H9 (cell line): ENCODE measurements at regions not wholly inside any gene's neighbourhood (a gene's known extent, or its start where the extent isn't known, plus 50 kb on each side); places are given as distances from the start of the nearest gene placed in this dataset.

Source experiments
- DNase-seq: peaks from one replicate; pipeline ENCODE4 v3.0.0-alpha.2; 2017
- H2AFZ ChIP-seq: one replicate; pipeline ENCODE4 v1.6.1; 2013; ENCODE audit warnings: mild to moderate bottlenecking, low read length, control low read depth, moderate library complexity
- H2AK5ac ChIP-seq: 2 replicates; pipeline ENCODE4 v1.6.1; 2013; ENCODE audit warnings: low read length, control low read depth, mixed read lengths; ENCODE audit not compliant: insufficient read length
- H2BK120ac ChIP-seq: one replicate; pipeline ENCODE4 v1.6.1; 2013; ENCODE audit warnings: low read depth, mild to moderate bottlenecking, low read length, control low read depth, inconsistent platforms; ENCODE audit not compliant: poor library complexity, severe bottlenecking
- H2BK12ac ChIP-seq: 2 replicates; pipeline ENCODE4 v1.6.1; 2013; ENCODE audit warnings: low read length, control low read depth, mixed read lengths, low read depth; ENCODE audit not compliant: insufficient read length
- H2BK15ac ChIP-seq: 2 replicates; pipeline ENCODE4 v1.6.1; 2013; ENCODE audit warnings: low read depth, low read length, control low read depth
- H2BK20ac ChIP-seq: one replicate; pipeline ENCODE4 v1.6.1; 2013; ENCODE audit warnings: low read depth, mild to moderate bottlenecking, low read length, control low read depth, inconsistent platforms; ENCODE audit not compliant: poor library complexity, severe bottlenecking
- H2BK5ac ChIP-seq: 2 replicates; pipeline ENCODE4 v1.6.1; 2013; ENCODE audit warnings: low read length, control low read depth, mixed read lengths; ENCODE audit not compliant: insufficient read length
- H3K14ac ChIP-seq: 2 replicates; pipeline ENCODE4 v1.6.1; 2013; ENCODE audit warnings: low read length, control low read depth; ENCODE audit not compliant: insufficient read depth
- H3K18ac ChIP-seq: 2 replicates; pipeline ENCODE4 v1.6.1; 2013; ENCODE audit warnings: low read depth, mild to moderate bottlenecking, mixed read lengths, low read length, control low read depth; ENCODE audit not compliant: insufficient read length
- H3K23ac ChIP-seq: 2 replicates; pipeline ENCODE4 v1.6.1; 2013; ENCODE audit warnings: low read length, control low read depth, mixed read lengths, low read depth; ENCODE audit not compliant: insufficient read length
- H3K23me2 ChIP-seq: 2 replicates; pipeline ENCODE4 v1.6.1; 2013; ENCODE audit warnings: low read depth, mild to moderate bottlenecking, mixed read lengths, low read length, control low read depth; ENCODE audit not compliant: insufficient read length, poor library complexity, severe bottlenecking
- H3K27ac ChIP-seq: 2 replicates; pipeline ENCODE4 v1.5.1; 2013; ENCODE audit warnings: low read length, control low read depth, mixed read lengths, low read depth; ENCODE audit not compliant: insufficient read length
- H3K27me3 ChIP-seq: 2 replicates; pipeline ENCODE4 v1.6.1; 2013; ENCODE audit warnings: low read length, control low read depth, inconsistent platforms; ENCODE audit not compliant: insufficient read depth
- H3K4ac ChIP-seq: 2 replicates; pipeline ENCODE4 v1.6.1; 2013; ENCODE audit warnings: low read depth, mild to moderate bottlenecking, control low read depth, inconsistent platforms, low read length, moderate library complexity
- H3K4me1 ChIP-seq: 2 replicates; pipeline ENCODE4 v1.6.1; 2013; ENCODE audit warnings: low read length, control low read depth, inconsistent platforms; ENCODE audit not compliant: insufficient read depth
- H3K4me2 ChIP-seq: 2 replicates; pipeline ENCODE4 v1.6.1; 2013; ENCODE audit warnings: low read length, control low read depth, mixed read lengths; ENCODE audit not compliant: insufficient read length, insufficient read depth
- H3K56ac ChIP-seq: 2 replicates; pipeline ENCODE4 v1.6.1; 2013; ENCODE audit warnings: low read depth, mild to moderate bottlenecking, mixed read lengths, low read length, control low read depth; ENCODE audit not compliant: insufficient read length
- H3K79me1 ChIP-seq: 2 replicates; pipeline ENCODE4 v1.6.1; 2013; ENCODE audit warnings: low read depth, mild to moderate bottlenecking, moderate library complexity, low read length, control low read depth, inconsistent platforms; ENCODE audit not compliant: insufficient read depth, poor library complexity, severe bottlenecking
- H3K79me2 ChIP-seq: 2 replicates; pipeline ENCODE4 v1.6.1; 2013; ENCODE audit warnings: low read length, control low read depth, inconsistent platforms; ENCODE audit not compliant: insufficient read depth
- H3K9ac ChIP-seq: 2 replicates; pipeline ENCODE4 v1.6.1; 2013; ENCODE audit warnings: low read length, control low read depth, mixed read lengths; ENCODE audit not compliant: insufficient read length; ENCODE audit errors: extremely low read depth
- H3K9me3 ChIP-seq: one replicate; pipeline ENCODE4 v1.6.1; 2013; ENCODE audit warnings: low read depth, low read length, inconsistent platforms; ENCODE audit not compliant: control insufficient read depth
- H3T11ph ChIP-seq: one replicate; pipeline ENCODE4 v1.6.1; 2013; ENCODE audit warnings: mild to moderate bottlenecking, low read length, control low read depth, inconsistent platforms
- H4K20me1 ChIP-seq: one replicate; pipeline ENCODE4 v1.6.1; 2013; ENCODE audit not compliant: control insufficient read depth, insufficient read length, insufficient read depth
- H4K5ac ChIP-seq: 2 replicates; pipeline ENCODE4 v1.6.1; 2013; ENCODE audit warnings: low read depth, mild to moderate bottlenecking, mixed read lengths, low read length, control low read depth; ENCODE audit not compliant: insufficient read length
- H4K8ac ChIP-seq: replicated peaks from 2 replicates; pipeline ENCODE4 v1.6.1; 2013; ENCODE audit warnings: low read length, control low read depth, mixed read lengths, low read depth; ENCODE audit not compliant: insufficient read length
- H4K91ac ChIP-seq: 2 replicates; pipeline ENCODE4 v1.6.1; 2013; ENCODE audit warnings: low read depth, mild to moderate bottlenecking, moderate library complexity, mixed read lengths, low read length, control low read depth; ENCODE audit not compliant: insufficient read length
- H3K27ac Mint-ChIP-seq, 3 experiments: 2 replicates in 2 of 3; 3 replicates in 1 of 3; pipeline ENCODE4 v1.8.0; 2020 to 2021; ENCODE audit warnings: mixed read lengths in 3 of 3, mild to moderate bottlenecking in 1 of 3, moderate library complexity in 1 of 3
- H3K27me3 Mint-ChIP-seq: 2 replicates; pipeline ENCODE4 v1.8.0; 2021; ENCODE audit warnings: low read depth, mild to moderate bottlenecking, moderate library complexity, mixed read lengths
- H3K36me3 Mint-ChIP-seq, 3 experiments: 2 replicates in 2 of 3; 3 replicates in 1 of 3; pipeline ENCODE4 v1.8.0; 2020 to 2021; ENCODE audit warnings: low read depth in 3 of 3, mixed read lengths in 3 of 3; ENCODE audit not compliant: insufficient read depth in 1 of 3
- H3K4me1 Mint-ChIP-seq, 2 experiments: 2 replicates each; pipeline ENCODE4 v1.8.0; 2020; ENCODE audit warnings: mixed read lengths in 2 of 2
- H3K4me3 Mint-ChIP-seq, 2 experiments: 2 replicates in 1 of 2; 3 replicates in 1 of 2; pipeline ENCODE4 v1.8.0; 2020 to 2021; ENCODE audit warnings: mild to moderate bottlenecking in 2 of 2, mixed read lengths in 2 of 2, moderate library complexity in 1 of 2
- H3K9me3 Mint-ChIP-seq, 2 experiments: 2 replicates in 1 of 2; 3 replicates in 1 of 2; pipeline ENCODE4 v1.8.0; 2020; ENCODE audit warnings: mild to moderate bottlenecking in 2 of 2, mixed read lengths in 2 of 2, moderate library complexity in 1 of 2
- WGBS: extraction: QIAGEN DNeasy Blood & Tissue Kit; methylation state at CpG from one replicate; pipeline ENCODE4 v1.1.7; 2013; ENCODE audit warnings: missing lambda C conversion rate, low lambda C conversion rate, mixed read lengths; ENCODE audit not compliant: insufficient read length; ENCODE audit errors: extremely low coverage; 5-methylcytosine and 5-hydroxymethylcytosine counted together
- TF ChIP-seq, protein P1 (sequence below): fragments of 200-600 bp; sonication (generic); conservative IDR thresholded peaks from 3 replicates; pipeline ENCODE4 v1.8.0; 2021; ENCODE audit warnings: antibody characterized with exemption, mild to moderate bottlenecking

DNA sequence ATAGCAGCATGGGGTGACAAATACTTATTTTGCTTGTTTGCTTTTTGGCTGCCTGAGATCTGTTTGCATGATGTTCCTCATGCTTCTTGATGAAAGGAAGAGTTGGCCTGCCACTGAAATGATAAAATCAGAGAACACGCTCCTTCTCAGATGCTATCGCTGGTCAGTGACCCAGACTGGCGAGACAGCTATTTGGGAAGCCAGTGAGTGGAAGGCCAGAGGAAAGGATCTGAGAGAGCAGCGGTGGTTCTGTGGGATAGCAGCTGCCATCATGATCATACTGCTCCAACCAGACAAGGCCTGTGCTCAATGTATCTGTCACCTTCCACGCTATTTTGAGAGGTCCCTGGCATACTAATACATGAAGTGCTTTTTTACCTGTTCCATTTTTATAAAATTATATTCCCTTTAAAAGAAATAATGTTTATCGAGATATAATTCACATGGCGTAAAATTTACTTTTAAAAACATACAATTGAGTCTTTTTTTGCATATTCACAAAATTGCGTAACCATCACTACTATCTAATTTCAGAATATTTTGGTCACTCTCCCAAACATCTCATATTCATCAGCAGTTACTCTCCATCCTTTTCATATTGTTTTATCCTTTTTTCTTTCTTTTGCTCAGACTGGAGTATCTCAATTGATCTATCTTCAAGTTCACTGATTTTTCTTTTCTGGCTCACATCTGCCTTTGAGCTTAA lies 695.1 kb downstream of the TNS3 start:
- Mint-ChIP-seq H3K27me3 (no peaks in the 10 kb centered on the region), H3K27ac (no peak overlapping the region; a peak in 1 of 7 replicates), H3K36me3 (no peaks in the 10 kb centered on the region; a peak in 1 of 7 replicates), H3K4me1 (peaks cover 0 to under 1% of the 10 kb centered on the region in 2 experiments; a peak in 1 of 4 replicates), H3K9me3 (peaks cover 3% of the 10 kb centered on the region in 2 experiments; a peak in 3 of 5 replicates), H3K4me3 (no peak overlapping the region)
- Histone ChIP-seq H3K23me2 (no peaks in the 10 kb centered on the region), H3K9ac (no peak overlapping the region), H2AK5ac (no peak overlapping the region), H2BK20ac (no peak overlapping the region), H3K23ac (no peak overlapping the region), H3K14ac (no peak overlapping the region), H3K27me3 (no peaks in the 10 kb centered on the region; the same call in 1 of the 2 replicates), H3T11ph (no peak overlapping the region), H3K4ac (no peak overlapping the region), H4K8ac (no peak overlapping the region), H3K18ac (no peak overlapping the region), H2BK120ac (no peak overlapping the region), H3K56ac (no peak overlapping the region), H4K20me1 (no peaks in the 10 kb centered on the region), H2AFZ (no peak overlapping the region), H3K79me1 (no peaks in the 10 kb centered on the region), H3K4me1 (no peaks in the 10 kb centered on the region), H4K91ac (no peak overlapping the region), H3K27ac (no peak overlapping the region), H2BK15ac (no peak overlapping the region), H2BK12ac (no peak overlapping the region), H4K5ac (no peak overlapping the region), H3K9me3 (no peaks in the 10 kb centered on the region), H3K4me2 (no peak overlapping the region), H2BK5ac (no peak overlapping the region), H3K79me2 (no peaks in the 10 kb centered on the region)
- TF ChIP-seq, protein P1, sequence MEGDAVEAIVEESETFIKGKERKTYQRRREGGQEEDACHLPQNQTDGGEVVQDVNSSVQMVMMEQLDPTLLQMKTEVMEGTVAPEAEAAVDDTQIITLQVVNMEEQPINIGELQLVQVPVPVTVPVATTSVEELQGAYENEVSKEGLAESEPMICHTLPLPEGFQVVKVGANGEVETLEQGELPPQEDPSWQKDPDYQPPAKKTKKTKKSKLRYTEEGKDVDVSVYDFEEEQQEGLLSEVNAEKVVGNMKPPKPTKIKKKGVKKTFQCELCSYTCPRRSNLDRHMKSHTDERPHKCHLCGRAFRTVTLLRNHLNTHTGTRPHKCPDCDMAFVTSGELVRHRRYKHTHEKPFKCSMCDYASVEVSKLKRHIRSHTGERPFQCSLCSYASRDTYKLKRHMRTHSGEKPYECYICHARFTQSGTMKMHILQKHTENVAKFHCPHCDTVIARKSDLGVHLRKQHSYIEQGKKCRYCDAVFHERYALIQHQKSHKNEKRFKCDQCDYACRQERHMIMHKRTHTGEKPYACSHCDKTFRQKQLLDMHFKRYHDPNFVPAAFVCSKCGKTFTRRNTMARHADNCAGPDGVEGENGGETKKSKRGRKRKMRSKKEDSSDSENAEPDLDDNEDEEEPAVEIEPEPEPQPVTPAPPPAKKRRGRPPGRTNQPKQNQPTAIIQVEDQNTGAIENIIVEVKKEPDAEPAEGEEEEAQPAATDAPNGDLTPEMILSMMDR: no peak
- DNase-seq: no peak
- no CpG with 5 or more reads among the region's 8 CpGs for WGBS
